ENCODE measurements at regions not wholly inside any gene's neighbourhood (a gene's known extent, or its start where the extent isn't known, plus 50 kb on each side); places are given as distances from the start of the nearest gene placed in this dataset.

DNA sequence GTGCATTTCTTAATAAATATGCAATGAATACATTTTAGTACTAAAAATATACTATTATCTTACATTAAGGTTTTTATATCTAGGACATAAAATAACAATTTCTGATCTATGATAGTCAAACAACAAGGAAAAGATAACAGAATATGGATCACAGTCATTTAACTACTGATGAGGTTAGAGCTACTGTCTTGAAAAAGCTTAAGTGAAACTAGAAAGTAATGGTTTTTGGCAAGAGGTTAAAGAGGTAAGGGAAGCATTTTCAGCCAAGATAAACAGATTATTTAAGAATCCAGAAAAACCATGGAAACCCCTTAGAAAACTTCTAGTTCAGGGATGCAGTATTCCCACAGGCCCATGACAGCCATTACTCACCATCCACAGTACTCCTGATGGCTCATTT is 787.4 kb downstream of the DACH1 start:
- DNase-seq (ENCODE audit: low read depth) = no peak

DNA sequence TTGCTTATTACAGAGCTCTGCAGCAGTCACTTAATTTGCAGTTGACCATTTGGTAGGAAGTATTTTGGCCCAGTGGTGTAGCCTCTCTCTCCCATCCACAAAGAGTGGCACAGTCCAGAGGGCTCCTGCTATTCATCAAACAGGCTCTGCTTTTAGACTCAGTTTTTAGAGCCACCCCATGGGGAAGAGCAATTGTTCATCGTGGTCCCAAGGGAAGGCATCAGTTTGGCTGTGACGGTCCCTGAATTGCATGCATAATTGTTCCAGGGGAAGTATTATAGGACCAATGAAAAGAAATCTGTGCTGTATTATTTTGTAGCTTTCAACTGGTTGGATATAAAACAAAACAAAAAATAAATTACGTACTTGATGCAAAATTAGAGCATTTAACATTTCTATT is 799.0 kb downstream of the DACH1 start:
- no peak for DNase-seq (ENCODE audit: low read depth)

DNA sequence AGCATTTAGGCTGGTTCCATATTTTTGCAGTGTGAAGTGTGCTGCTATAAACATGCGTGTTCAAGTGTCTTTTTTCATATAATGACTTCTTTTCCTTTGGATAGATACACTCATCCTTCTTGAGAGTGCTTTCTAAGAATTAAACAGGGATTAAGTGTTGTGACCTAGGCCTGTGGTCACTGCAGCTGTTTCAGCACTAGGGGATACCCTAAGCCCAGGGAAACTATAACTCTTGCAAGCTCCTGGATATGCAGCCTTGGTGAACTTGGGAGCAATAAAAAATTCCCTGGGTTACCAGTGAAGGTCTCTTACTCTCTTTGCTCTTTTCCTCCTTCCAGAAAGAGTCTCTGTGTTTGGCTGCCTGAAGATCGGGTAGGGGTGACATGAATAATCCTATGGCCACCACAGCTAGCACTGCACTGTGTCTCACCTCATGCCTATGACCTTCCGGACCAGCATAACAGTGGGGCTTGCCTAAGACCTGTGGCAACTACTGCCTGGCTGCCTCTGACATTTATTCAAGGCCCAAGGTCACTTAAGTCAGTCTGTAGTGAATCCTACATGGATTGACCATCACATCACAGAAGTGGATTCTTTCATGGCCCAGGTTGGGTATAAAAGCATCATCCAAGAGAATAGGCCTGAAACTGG is 799.7 kb downstream of the DACH1 start:
- DNase-seq (ENCODE audit: low read depth) = no peak

DNA sequence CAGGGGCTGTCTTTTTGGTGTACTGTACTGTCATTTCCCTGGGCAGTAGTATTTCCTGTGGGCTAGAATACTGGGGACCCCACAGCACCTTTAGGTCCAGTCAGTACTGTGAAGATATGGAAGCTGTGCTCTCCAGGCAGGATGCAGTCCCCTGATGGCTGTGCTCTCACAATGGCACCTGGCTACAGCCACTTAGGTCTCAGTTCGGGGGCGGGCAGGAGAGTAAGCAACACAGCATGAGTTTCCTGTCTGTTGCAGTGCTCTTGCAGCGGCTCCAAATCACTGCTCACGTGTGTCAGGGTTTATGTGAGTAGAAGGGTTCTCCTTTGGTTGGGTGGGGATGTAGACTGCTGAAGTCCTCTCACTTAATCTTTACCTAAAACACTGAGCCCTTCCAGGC is 810.4 kb downstream of the DACH1 start:
- no peak for DNase-seq (ENCODE audit: low read depth)

DNA sequence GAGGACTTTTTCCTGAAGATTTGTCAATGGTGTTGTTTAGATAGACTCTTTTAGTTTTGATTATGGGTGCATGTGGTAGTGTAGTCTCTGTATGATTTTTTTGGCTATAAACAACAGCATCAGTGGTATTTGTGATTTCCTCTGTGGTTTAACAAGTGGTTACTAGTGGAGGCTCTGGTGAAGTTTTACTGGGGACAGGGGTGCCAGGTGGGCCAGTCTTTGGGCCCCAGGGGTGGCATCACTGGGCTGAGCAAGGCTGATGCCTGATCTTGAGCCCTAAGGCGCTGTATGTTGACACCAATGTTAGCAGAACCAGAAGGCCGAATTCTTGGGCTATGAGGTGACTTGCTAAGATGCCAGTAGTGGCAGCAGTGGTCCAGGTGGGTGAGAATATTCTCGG is 811.4 kb downstream of the DACH1 start:
- no peak for DNase-seq (ENCODE audit: low read depth)

DNA sequence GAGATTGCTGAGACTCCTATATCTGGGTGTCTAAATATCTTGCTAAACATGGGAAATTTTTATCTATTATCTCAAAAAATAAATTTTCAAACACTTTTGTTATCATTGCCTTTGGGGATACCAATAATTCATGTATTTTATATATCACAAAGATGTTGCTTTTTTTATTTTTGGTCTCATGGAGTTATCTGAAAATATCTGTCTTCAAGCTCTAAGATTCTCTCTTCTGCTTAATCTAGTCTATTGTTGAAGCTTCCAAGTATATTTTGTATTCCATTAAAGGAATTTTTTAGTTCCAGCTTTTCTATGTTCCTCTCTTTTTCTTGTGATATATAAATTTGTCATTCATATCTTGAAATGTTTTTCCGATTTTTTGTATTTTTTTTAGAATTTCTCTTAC is 812.0 kb downstream of the DACH1 start:
- no peak for DNase-seq (ENCODE audit: low read depth)

DNA sequence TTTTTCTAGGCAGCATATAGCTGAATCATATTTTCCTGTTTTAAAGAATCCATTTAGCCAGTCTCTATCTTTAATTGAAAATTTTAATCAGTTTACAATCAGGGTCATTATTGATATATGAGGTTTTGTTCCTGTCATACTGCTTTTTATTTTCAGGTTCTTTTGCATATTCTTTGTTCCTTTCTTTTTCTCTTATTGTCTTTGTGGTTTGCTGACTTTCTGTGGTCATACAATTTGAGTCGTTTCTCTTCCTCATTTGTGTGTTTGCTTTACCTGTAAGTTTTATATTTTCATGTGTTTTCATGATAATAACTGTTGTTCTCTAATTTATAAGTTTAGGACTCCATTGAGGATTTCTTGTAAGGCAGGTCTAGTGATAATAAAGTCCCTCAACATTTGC is 812.6 kb downstream of the DACH1 start:
- no peak for DNase-seq (ENCODE audit: low read depth)

DNA sequence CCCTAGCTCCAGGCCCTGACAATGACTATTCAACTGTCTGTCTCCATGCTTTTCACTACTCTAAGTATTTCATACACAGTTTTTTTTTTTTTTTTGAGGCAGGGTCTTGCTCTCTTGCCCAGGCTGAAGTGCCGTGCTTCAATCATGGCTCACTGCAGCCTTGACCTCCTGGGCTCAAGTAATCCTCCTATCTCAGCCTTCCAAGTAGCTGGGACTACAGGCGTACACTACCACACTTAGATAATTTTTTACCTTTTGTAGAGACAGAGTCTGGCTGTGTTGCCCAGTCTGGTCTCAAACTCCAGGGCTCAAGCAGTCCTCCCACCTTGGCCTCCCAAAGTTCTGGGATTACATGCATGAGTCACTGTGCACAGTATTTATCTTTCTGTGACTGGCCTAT is 815.4 kb downstream of the DACH1 start:
- DNase-seq (ENCODE audit: low read depth) = no peak

DNA sequence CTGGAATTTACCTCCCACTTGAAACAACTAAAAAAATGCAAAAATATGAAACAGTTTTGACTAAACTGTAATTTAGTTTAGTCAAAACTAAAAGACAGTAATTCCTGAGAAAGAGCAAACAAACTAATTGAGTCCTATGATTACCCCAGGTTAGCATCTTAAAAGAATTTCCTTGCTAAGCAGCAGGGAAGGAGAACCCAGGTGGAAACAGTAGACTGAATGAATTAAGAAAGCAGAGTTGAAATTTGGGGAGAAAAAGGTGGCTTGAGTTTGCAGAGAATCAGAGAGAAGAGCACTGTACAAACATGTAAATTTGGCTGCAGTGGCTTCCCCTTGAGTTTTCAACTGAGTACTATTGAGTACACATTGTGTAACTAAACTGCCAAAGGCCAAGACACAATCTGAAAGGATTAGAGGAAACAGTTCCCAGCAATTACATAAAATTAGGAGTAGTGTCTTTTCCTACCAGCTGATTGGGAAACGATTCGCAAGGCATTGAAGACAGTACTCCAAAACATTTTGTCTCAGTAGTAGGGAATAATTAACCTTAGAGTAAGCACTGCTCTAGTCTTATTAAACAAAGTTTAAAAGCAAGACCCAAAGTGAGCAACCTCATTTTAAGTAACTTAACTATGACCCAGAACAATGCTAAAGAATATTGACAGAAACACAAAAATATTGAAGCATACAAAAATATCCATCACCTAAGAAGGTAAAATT is 820.5 kb downstream of the DACH1 start:
- DNase-seq (ENCODE audit: low read depth) = no peak

DNA sequence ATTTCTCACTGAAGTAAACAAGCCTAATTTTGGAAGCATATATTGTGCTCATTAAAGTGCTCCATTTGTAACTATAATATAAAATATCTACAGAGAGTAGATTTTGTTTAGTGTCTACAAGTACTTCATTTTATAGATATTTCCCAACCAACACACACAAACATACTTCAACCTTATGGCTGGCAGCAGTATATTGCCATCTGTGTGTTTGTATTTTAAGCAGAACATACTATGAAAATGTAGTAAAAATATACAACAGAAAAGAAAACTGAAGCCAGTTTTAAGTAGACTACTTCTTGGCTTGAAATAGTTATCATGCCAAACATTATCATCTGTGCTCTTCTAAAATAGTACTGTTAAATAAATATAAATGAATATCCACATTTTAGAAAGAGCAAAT is 821.9 kb downstream of the DACH1 start:
- DNase-seq (ENCODE audit: low read depth) = no peak

DNA sequence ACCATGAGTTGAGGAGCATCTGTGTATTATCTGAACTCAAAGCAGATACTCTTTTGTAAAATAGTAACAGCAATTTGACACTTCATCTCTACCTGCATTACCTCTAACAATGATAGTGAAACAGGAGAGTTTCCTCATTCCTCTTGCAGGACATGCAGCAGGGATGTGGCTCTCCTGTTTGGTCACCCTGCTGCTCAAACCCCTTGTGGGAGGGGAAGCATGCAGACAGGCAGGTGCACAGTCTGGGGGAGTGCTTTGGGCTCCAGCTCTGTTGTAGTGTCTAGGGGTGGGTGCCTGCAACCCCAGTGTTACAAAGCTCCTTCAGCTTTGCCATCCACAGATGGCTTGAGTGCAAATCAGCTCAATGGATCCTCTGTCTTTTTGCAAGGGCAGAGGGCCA is 827.6 kb downstream of the DACH1 start:
- no peak for DNase-seq (ENCODE audit: low read depth)

DNA sequence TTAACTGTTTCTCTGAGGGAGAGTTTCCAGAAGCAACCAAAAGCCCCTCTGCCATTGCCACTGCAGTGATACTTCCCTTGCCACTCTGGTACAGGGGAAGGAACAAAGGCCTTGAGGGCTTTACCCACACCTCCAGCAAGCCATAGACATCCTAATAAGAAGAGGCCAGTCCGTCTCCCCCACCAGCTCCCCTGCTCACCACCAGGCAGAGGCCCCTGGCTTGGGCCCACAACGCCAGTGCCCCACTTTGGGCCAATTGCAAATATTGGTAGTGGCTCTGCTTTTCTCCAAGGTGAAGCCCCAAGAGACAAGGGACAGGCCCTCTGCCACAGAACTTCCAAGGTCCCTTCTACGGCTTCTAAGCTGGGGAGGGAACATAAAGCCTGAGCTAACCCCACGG is 833.0 kb downstream of the DACH1 start:
- no peak for DNase-seq (ENCODE audit: low read depth)

DNA sequence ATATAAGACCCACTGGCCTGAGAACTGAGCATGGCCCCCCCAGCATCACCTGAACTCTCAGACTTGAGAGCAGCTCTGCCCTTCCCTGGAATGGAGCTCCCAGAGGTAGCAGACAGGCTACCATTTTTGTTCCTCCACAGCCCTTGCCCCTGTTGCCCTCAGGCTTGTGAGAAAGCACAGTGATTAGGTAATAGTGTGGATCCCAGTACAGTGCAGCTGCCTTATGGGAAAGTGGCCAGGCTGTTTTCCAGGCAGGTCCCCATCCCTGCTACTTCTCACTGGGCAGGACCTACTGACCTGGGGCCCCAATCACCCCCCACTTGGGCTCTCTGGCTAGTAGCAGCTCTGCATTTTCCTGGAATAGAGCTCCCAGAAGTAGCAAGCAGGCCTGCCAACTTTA is 834.0 kb downstream of the DACH1 start:
- DNase-seq (ENCODE audit: low read depth) = no peak

DNA sequence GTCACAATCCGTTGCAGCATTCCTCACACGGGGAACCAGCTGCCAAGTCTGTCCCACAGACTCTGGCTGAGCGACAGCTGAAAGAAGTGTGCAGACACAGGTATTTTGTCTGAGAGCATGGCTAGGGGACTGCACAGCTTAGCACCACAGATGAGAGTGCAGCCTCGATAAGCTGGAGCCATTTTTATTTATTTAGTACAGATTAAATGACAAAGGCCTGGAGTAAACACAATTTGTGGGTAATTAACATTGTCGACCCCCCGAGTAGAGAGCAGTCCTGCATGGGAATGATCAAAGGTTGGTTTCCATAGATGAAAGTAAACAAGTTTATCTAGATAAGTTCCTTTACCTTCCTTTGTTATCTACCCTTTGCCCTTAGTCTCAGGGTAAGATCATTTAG is 836.2 kb downstream of the DACH1 start:
- DNase-seq (ENCODE audit: low read depth) = no peak

DNA sequence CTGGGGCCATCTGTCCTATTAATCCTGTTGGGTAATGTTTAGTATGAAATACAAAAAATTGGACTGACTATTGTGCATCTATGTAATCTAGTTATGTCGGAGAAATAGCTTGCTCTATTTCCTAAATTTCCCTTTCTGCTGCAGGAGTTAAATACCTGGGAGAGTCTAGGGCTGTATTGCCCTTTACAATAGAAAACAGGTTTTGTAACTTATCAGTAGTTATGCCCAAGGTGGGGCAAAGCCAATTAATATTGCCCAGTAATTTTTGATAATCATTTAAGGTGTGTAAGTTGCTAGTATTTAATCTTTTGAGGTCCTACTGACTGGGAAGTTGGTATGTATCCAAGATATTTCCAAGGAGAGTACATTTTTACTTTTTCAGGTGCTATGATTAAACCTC is 838.1 kb downstream of the DACH1 start:
- DNase-seq (ENCODE audit: low read depth) = no peak

DNA sequence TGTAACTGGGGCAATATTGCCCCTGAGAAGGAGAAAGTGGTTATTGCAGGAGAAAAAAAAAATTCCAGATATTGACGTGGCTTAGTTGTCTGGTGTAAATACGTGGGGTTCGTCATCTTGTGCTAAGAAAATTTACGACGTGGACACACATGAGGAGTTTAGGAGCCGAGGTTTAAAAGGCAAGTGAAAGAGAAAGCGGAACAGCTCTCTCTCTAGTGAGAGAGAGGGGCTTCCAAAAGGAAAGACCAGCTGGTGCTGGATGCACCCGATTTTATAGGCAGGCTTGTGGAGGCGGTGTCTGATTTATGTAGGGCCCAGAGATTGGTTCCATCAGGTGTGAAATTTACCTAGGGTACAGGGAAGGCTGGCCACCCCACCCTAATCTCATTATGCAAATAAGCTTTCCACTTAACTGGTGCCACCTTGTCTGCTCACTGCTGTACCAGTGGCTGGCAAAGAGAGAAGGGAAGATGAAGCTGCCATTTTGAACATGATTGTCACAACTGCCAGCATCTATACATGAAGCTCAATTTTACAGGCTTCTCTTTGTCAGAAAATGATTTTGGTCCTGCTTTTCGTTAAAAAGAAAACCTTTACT is 845.1 kb downstream of the DACH1 start:
- DNase-seq (ENCODE audit: low read depth) = no peak

DNA sequence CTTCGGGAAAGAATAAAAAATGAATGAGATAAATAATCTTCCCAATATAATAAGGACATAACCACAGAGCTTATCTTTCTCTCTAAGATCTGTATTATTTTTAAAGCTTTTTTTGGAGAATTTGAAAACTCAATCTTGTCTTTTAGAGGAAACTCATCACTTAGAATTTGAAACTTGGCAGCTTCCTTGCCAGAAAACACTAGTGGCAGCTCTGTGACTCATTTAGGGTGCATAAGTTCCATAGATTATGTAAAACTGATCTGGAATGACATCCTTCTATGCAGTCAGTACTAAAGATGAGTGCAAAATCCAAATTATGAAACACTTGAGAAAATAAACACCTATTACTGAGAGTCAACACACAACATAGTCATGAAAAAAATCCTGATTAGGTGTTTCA is 848.0 kb downstream of the DACH1 start:
- DNase-seq (ENCODE audit: low read depth) = no peak

DNA sequence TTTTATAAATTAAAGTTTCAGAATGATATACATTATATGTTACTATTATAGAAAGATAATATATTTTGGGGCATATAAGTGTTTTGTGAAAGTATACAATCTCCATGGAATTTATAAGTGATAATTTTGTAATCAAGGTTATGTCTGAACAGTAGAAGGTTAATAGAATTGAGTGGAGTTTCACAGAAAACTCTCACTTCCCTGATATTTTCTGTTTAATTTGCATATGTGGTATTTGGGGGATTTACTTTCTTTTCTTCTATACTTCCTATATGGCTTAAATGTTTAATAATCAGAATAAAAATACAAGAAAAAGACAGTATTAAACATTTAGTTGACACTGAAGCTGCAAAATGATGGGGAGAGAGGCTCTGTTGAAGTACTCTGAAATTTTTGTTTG is 848.5 kb downstream of the DACH1 start:
- no peak for DNase-seq (ENCODE audit: low read depth)

DNA sequence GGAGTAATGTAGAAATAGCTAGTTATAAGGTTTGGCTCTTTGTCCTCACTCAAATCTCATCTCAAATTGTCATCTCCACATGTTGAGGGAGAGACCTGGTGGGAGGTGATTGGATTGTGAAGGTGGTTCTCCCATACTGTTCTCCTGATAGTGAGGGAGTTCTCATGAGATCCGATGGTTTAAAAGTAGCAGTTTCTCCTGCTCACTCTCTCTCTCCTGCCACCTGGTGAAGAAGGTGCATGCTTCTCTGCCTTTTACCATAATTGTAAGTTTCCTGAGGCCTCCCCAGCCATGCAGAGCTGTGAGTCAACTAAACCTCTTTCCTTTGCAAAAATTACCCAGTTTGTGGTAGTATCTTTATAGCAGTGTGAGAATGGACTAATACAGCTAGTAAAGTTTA is 849.4 kb downstream of the DACH1 start:
- DNase-seq (ENCODE audit: low read depth) = no peak

DNA sequence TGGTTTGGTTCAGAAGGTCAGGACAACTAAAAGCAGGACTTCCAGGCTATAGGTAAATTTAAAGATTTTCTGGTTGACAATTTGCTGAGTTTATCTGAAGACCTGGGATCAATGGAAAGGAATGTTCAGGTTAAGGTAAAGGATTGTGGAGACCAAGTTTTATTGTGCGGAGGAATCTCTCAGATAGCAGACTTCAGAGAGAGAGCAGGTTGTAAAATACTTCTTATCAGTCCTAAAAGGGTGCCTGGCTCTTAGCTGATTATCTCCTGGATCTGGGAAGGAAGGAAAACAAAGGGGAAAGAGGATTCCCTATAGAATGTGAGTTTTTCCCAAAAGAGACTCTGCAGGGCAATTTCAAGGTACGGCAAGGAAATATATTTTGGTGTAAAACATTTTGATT is 851.5 kb downstream of the DACH1 start:
- DNase-seq (ENCODE audit: low read depth) = no peak

DNA sequence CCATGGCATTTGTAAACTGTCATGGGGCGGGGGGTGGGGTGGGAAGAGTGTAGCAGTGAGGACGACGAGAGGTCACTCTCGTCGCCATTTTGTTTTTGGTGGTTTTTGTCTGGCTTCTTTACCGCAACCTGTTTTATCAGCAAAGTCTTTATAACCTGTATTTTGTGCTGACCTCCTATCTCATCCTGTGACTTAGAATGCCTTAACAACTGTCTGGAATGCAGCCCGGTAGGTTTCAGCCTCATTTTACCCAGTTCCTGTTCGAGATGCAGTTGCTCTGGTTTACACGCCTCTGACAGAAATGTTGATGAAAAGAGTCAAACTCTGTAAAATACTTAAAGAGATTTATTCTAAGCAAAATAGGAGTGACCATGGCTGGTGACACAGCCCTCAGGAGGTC is 852.0 kb downstream of the DACH1 start:
- no peak for DNase-seq (ENCODE audit: low read depth)

DNA sequence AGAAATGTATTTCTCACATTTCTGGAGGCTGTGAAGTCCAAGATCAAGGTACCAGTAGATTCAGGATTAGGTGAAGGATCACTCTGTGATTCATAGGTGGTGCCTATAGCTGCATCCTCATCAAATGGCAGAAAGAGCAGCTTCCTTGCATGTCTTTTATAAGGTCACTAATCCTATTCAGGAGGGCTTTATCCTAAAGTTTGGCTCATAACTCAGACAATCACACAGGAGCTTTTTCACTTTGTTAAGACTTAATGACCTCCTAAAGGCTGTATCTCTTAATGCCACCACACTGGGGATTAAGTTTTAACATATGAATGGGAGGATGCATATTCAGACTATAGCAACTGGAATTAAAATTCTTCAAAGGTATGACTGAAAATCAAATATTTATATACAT is 861.1 kb downstream of the DACH1 start:
- no peak for DNase-seq (ENCODE audit: low read depth)

DNA sequence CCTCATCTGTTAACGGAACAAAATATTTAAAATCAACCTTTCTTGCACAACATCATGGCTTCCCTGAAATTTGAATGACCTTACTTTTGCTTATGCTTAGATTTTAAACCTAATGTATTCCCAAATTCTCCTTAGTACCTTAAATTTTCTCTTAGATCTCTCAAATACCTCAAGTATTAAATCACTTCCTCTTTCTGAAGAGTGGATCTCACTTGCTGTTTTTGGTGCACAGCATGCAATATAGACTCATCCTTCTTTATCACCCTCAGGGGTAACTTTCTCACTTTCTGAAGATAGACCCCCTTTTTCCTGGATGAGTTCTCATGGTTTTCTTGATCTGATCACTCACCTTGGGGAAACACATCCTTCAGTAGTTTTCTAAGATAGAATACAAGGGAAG is 871.7 kb downstream of the DACH1 start:
- no peak for DNase-seq (ENCODE audit: low read depth)

DNA sequence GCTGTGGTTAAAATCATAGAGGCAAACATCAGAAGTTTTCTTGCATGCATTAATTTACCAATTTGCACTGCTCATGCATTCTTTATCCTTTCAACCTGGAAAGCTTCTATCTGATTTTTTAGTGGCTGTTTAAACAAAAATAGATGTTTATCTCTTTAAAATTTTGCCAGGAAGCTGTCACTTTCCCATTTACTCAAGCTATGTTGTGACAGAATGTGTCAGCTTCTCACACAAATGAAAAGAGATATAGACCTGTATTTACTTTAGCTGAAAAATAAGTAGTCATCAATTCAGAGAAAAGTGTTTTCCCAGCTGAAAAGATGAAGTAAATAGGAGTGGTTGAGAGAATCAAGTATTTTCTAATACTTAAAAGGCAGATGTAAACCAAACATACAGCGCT is 872.8 kb downstream of the DACH1 start:
- no peak for DNase-seq (ENCODE audit: low read depth)
